ENCODE measurements at regions not wholly inside any gene's neighbourhood (a gene's known extent, or its start where the extent isn't known, plus 50 kb on each side); places are given as distances from the start of the nearest gene placed in this dataset.

DNA sequence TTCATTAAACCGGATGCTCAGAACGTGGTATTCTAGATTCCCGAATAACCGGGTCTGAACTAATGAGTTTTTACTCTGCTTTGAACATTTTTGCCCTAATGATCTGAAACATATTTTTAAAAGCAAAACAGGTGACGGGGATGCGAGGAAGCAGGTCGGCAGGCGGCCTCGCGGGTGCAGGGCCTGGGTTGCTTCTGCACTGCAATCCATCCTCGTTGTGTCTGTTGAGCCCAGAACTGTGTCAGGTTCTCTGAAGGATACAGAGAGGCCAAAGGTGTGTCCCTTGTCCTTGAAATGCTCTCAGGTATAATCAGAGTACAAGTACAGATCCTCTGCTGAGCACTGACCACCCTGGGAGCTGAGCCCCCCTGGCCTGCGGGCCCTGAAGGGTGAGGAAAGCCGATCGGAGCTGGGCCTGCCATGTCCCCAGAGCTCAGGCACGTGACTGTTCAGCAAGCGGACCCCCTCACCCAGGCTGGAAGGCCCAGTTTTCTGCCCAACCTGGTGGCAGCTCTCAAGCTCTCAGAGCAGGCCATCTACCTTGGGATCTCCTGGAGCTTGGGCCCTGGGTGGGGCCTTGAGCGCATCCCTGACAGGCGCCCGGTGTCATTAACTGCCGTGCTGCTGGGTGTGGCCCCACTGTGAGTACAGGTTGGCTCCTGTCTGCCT, 151.8 kb downstream of the OLFM1 start:
- no peak for DNase-seq

DNA sequence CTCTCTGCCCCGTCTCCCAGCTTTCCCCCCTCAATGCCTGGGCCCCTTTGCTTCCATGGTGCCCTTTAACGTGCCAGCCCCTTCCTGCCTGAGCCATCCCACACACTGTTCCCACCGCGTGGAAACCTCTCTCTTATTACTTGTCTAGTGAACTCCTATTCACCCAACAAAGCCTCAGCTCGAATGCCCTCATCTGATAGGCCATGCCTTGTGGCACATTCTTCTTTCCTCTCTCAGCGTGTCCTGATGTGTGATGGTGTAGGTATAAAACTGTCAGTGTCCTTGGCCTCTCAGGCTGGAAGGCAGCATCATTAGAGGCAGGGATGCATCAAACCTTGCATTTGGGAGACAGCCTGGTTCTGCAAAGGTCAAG, 152.3 kb downstream of the OLFM1 start:
- DNase-seq: no peak

DNA sequence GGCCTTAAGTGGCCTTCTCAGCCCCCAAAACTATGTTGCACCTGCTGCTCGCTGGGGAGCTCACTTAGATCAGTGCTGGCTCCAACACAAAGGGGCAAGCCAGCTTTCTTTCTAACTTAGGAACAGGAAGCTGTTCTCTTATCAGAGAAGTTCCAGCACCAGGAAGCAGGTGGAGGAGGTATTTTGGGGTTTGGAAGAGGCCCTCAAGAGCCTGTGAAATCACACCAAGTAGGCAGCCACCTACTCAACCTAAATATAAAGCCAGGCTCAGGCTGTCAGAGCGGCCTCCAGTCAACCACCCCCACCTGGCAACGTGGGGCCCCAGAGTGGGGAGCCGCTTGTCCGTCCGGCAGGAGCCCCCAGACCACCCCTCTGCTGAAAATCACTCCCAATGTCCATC, 152.8 kb downstream of the OLFM1 start:
- peak in 1 of 51 donors; percentile 39 for DNase-seq

DNA sequence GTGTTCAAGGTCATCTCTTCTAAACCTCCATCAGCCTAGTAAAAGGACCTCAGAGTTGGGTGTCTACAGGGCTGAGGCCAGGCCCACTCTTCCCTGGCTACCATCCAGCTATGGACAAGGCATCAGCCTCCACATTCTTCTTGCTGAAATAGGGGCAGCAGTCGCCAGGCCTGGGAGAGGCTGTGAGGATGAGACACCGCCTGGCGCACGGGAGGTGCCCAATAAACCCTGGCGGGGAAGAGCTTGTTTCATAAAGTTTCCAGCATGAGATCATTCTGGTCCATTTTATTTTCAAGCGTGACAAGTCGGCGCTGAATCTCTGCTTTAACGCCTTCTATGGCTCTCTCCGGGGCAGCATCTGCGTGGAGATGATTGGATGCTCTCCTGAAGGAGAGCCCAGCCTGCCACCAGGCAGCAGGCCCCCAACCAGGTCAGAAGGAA, 153.4 kb downstream of the OLFM1 start:
- peak in 1 of 51 donors; percentile 56 for DNase-seq

DNA sequence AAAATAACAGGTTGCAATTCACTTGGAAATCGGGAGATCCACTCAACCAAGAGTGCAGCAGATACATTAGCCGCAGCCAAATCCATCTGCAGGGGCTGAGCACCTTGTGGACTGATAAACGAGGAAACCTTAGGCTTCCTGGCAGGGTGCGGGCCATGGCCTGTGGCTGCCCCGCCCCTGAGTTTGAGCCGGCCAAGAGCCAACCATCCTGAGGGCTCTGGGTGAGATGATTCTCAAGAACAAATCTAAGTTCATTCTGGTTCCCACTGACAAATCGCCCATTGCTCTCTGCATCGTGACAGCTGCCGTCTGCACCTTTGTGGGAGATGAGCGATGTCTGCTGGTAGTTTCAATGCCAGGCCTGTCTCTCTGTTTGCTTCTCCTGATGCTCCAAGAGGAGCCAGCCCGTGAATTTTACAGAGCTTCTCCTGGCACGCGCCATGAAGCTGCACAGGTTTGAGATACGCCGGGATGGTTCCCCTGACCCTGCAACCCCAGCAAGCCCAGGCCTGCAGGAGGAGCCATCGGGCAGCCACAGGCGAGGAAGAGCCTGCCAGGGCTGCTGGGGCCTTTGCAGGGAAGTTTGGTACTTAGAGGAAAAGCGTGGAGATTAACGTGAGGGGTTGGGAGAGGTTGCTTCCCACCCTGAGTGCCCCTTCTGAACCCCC, 154.0 kb downstream of the OLFM1 start:
- peak in 1 of 51 donors; percentile 25 for DNase-seq

DNA sequence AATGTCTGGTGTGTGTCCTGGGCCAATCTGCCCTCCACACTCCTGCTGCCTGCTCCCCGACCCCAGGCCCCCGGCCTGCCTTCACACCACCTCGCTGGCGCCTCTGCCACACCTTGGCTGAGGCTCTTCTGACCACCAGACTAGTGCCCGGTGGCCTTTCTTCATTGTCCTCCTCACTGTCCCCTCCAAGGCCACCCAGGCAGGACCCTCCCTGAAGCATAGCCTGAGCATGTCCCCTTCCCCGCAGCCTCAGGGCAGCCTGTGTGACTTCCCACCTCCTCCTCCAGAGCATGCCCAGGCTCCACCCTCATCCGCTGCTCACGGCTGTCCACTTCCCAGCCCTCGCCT, 154.6 kb downstream of the OLFM1 start:
- DNase-seq: no peak

DNA sequence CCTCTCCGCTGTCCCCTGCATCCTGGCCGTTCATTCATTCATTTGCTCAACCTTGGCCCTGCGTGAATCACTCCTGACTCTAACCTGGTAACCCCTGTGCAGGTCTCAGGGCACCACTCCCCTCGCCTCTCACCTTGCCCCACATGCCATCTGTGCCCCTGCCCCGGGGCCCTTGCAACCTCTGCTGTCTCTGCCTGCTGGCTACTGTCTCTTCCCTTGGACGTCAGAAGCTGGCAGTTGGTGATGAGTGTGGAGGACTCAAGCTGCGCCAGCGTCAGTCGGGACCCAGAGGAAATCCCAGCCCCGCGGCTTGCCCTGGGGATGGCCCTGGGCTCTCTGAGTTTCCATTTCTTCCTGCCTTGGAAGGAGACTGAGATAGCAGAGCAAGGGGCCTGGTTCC, 154.9 kb downstream of the OLFM1 start:
- no peak for DNase-seq

DNA sequence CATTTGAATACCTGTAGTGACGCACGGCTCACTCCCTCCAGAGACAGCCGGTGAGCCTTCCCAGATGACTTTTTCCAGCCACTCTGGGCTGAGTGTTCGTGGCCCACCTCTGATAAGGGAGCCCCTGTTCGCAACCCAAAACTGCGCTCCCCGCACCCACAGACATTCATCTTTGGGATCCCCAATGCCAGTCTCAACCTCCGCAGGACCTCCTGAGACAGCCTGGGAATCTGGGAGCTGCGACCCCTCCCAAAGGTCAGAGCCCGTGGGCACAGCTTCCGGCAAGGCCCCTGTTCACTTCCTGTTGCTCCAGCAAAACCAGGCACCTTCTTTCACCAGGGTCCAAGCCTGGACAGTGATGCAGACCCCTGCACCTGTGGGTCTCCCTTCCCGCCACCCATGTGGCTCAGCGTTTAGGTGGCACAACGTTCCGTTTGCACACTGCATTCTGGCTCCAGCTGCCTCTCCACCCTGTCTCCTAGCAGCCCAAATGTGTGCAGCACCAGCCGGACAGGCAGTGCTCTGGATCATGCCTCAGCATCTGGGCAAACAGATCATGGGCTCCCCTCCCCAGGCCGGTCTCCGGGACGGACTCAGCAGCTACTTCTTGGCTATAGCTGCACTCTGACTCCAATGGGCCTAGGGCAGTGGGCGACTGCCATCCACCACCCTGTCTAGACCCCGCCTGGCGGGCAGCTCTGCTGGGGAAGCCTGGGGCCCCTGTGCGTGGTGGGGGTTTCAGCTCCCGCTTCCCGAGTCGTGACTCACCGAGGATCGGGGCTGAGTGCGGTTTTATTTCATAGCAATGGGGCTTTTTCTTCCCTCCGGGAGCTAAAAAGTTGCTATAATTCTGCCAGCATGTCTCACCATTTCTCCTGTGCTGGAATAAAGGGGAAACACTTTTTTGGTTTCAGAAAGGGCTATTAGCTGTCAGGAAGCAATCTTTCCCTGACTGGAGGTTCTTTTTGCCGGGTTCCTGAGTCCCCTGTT, 156.0 kb downstream of the OLFM1 start:
- no peak for DNase-seq

DNA sequence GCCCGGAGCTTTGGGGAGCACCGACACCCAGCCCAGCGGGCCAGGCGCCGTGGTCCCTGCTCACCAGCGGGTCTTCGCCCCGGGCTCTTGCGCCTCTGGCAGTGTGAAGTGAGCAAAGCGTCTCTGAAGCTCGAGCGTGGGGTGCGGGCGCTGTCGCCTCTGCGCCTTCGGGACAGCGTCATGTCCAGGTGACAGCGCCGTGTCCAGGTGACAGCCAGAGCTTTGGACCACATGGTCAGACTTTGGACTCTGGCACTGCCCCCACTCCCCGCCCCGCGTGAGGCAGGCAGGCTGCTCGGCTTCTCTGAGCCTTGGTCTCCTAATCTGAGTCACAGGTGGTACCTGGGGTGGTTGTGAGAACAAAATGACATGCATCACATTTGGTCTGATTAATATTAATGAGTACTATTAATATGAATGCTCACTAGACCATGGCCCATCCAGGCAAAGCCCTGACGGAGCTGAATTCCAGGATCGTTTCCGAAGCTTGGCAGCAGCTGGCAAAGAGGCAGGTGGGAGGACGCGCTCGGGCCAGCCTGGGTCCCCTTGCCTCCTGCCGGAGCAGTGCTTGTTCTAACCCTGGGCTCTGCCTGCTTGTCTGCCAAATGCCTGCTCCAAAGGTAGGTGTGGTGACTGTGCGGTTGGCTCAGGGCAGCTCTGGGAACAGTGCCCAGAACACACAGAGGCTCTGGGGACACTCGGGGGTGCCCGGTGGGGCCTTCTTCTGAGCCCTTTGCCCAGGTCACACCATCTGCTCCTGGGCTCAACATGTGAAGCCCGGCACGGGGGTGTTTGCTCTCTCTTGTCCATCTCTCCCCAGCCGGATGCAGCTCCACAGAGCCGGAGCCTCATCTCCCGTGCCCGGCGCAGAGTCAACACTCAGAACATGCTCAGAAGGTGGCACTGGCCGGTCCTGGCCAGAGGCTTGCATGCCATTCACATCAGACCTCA, 157.1 kb downstream of the OLFM1 start:
- peak in 1 of 51 donors; percentile 35 for DNase-seq

DNA sequence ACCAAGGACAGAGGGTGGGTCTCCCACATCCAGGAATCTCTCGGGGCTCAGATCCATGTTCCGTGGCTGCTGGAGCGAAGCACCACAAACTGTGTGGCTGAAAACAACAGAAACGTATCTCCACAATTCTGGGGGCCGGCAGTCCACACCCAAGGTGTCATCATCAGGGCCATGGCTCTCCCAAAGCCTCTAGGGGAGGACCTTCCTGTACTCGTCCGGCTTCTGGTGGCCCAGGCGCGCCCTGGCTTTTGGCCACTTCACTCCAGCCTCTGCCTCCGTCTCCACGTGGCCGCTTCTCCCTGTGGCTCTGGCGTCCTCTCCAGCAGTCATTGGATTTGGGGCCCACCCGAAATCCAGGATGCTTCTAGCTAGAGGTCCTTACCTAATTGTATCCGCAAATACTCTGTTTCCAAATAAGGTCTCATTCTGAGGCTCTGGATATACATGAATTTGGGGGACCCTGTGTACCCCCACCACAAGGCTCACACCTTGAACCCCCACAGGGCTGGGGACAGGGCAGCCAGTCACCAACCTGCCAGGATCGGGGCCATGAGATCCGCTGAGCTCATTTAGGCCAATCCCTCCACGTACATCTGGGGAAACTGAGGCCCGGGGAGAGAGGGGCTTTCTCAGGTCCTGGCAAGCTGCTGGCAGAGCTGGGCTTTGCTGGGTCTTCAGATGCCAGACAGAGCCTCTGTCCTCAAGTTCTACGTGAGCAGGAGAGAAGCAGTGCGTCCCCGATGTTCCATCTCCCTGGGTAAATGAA, 158.2 kb downstream of the OLFM1 start:
- DNase-seq: no peak

DNA sequence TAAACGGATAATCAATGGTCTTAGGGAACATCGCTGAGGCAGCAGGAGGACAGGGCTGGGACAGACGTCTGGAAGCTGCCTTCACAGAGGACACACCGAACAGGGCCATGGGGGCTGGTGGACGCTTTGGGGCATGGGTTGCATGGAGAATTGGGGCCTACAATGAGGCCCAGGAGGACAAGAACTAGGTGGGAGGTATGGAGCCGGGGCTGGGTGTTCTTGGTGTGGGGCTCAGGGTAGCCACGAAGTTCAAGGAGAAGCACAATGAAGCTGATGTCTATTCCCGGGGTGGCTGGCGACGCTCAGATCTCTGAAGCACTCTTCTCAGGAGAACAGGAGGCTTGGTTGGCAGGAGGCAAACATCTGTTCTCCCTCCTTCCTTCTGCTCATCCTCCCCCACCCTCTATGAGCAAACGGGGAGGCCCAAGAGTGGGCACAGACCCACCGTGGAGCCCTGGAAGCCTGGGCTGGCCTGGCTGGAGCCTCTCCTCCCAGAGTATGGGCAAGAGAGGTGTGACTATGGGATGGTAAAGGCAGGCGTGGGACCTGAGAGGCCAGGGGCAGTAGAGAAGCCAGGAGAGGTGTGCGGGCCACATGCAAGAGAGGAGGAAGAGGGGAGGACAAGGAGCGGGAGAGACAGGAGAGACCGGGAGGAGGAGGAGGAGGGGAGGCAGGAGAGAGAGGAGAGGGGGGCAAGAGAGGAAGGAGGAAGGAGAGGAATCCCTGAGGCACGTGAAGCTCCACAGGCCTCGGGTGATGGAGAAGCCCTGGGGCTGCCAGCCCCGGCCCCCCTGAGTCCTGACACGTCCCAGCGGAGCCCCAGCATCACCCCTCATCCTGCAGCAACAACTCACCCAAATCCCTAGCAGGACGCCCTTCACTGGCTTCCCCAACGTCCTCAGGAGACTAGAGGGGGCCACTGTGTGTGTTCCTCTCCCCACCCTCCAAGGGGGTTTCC, 159.1 kb downstream of the OLFM1 start:
- no peak for DNase-seq

DNA sequence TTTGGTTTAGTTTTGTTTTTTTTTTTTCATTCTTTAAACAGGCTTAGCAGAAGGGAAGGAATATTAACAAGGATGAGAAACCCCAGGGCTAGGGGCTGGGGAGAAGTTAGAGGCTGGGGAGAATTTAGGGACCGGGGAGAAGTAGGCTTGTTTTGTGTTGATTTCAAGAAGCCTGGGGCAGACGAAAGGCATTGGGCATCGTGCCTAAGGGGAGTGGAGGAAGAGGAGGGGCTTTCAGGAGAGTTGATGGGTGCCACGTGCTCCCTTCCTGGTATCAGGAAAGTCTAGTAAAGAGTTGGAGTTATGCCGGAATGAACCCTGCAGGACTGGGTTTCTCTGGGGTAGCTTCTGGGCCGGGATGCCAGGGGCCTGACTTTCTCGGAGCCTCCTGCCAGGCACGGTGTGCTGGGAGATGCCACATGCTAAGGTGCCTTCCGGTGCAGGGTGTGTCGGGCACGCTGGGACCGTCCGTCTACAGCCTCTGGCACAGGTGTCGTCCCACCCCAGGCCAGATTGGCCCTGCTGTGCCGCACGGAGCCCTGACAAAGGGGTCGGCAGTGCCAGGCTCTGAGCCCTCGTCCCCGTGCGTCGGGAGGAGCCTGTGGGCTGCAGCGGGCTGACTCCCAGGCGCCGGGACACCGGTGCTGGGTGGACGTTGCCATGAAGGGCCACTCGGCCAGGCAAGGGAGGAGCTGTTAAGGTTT, 159.9 kb downstream of the OLFM1 start:
- DNase-seq: no peak

DNA sequence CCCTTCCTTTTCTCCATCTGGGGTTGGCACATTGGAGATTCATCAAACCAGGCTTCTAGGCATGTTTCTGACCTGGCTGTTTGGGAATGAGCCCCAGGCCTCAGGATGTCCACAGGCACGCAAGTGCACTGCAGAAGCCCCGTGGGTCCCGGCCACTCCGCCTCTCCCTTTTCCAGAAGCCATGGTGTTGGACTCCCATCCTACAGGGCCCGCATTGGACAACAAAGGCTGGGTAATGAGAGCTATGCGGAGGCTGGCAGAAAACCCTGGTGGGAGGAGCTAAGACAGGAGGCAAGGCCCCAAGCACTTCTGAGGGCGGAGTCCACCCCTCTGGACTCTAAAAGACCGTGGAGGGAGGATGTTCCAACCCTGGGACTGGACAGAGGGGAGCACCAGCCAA, 160.6 kb downstream of the OLFM1 start:
- no peak for DNase-seq

DNA sequence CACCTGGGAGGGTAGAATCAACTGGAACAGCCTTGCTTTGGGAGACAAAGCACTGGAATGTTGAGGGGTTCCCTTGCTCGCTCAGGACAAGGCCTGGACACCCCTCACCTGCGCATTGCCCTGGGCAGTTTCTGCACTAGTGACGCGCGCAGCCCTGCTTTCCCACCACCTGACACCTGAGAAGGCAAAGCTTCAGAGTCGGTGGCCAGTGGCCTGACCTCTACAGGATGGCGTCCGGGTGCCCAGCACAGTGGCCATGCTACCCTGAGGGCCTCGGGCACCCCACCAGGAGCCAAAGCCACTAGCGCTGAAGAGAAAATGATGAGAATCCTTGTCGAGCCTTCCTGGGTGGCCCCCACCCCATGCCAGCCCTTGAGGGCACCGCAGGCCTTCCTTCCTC, 161.3 kb downstream of the OLFM1 start:
- no peak for DNase-seq

DNA sequence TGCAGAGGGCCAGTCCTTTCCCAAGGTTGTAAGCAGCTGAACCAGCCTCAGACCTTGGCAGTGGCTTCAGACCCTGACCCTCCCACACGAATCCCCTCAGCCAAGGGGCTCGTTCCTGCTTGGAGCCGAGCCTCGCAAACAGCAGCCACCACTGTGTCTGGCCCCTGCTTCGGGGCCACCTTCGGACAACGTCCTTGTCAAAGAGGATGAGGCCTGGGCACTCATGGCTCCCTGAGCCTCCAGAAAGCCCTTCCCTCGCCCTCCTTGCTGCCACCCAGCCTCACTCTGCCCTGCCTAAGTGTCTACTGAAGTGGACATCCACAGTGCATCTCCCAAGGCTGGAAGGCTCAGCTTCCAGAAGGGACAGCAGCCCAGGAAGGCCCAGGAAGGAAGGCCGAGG, 161.7 kb downstream of the OLFM1 start:
- DNase-seq: no peak

DNA sequence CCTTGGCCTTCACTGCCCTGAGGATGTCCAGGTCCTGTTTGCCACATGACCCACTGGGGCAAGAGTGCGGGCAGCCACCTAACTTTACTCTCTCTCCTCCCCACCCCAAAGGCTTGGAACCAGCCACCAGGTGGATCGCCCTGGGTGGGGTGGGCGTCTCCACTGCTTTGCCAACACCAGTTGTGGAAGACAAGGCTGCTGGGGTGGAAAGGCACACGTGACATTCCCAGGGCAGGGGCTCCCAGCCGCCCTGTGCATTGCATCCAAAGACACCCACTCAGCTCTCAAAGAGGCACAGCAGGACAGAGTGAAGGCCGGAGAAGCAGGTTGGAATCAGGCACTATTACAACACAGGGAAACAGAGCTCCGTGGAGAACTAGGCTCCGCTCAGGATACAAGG, 162.2 kb downstream of the OLFM1 start:
- DNase-seq: no peak

DNA sequence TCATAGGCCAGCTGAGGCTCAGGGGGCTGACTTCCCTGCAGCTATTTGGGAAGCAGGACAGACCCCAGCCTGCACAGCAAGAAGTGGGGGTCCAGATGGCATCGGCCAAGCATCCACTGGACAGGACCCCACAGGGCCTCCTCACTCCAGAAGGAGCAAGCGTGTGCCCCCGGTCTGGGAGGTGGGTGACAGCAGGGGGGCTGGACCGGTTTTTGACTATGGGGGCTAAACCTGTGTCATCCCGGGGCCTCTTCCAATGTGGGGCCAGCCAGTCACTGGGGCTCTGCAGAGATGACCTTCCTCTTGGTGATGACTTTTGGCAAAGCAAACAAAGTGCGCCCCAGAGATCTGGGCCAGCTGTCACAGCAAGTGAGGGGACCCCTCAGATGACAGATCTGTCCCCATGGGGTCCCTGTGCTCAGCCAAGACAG, 163.9 kb downstream of the OLFM1 start:
- no peak for DNase-seq

DNA sequence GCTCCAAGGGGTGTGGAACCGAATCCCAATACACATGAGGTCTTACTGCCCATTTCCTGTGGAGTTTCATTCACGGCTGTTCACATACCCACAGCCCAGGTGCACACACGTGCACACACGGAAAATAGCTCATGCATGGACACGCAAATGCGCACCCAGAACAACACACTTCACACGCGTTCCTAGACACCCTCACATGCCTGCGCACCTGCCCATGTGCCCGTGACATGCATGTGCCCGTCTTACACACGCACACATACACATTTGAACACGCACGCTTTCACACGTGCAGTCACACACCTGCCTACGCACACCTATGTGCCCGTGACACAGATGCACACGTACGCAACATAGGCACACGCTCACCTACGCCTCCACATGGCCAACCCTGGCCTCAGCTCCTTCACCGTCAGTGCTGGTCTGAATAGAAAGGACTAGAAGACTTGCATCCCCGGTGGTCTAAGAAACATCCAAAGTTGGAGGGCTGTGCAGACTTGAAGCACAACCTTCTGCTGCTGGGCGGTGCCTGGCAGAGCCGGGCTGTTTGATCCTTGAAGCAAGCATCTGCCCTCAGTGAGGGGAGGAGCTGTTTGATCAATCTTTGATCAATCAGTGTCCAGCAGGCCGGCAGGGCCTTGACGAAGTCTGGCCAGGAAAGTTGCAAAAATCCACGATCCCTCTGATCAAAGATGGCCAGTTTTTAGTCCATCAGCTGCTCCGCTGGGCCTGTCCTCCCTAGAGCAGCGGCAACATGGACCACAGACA, 164.7 kb downstream of the OLFM1 start:
- no peak for DNase-seq
